GM23338 (cell line): ENCODE measurements at regions not wholly inside any gene's neighbourhood (a gene's known extent, or its start where the extent isn't known, plus 50 kb on each side); places are given as distances from the start of the nearest gene placed in this dataset.

Experiments
- ATAC-seq: fragments of 200-7000 bp; cut with Tn5 transposase; 3 replicates; pipeline ENCODE4 v1.9.1; 2020
- DNase-seq: peaks from one replicate; pipeline ENCODE4 v3.0.0-alpha.2; 2015; ENCODE audit warnings: low spot score
- H2AFZ ChIP-seq: fragments of 200-600 bp; sonication (generic); 2 replicates; pipeline ENCODE4 v1.8.0; 2016; ENCODE audit warnings: antibody characterized with exemption, mild to moderate bottlenecking, moderate library complexity
- H3F3A ChIP-seq: fragments of 200-600 bp; sonication (generic); replicated peaks from 2 replicates; pipeline ENCODE4 v1.8.0; 2017; ENCODE audit warnings: antibody characterized with exemption, mixed run types, low read depth
- H3K27ac ChIP-seq: fragments of 200-600 bp; sonication (generic); 2 replicates; pipeline ENCODE4 v1.6.1; 2016; ENCODE audit warnings: low read depth
- H3K27me3 ChIP-seq: fragments of 200-600 bp; sonication (generic); 2 replicates; pipeline ENCODE4 v1.8.0; 2016; ENCODE audit warnings: mild to moderate bottlenecking, mixed run types, moderate library complexity; ENCODE audit not compliant: insufficient read depth
- H3K36me3 ChIP-seq: fragments of 200-600 bp; sonication (generic); 2 replicates; pipeline ENCODE4 v1.8.0; 2016; ENCODE audit warnings: mild to moderate bottlenecking; ENCODE audit not compliant: insufficient read depth
- H3K4me1 ChIP-seq: fragments of 200-600 bp; sonication (generic); 2 replicates; pipeline ENCODE4 v1.8.0; 2016; ENCODE audit warnings: mild to moderate bottlenecking, moderate library complexity; ENCODE audit not compliant: insufficient read depth
- H3K4me2 ChIP-seq: fragments of 200-600 bp; sonication (generic); 2 replicates; pipeline ENCODE4 v1.7.1; 2017; ENCODE audit warnings: mixed run types
- H3K4me3 ChIP-seq: fragments of 200-600 bp; sonication (generic); 2 replicates; pipeline ENCODE4 v1.6.1; 2016; ENCODE audit warnings: mixed run types
- H3K79me2 ChIP-seq: fragments of 200-600 bp; sonication (generic); replicated peaks from 2 replicates; pipeline ENCODE4 v1.8.0; 2017; ENCODE audit warnings: mild to moderate bottlenecking; ENCODE audit not compliant: insufficient read depth
- H3K9me2 ChIP-seq: fragments of 200-600 bp; sonication (generic); 2 replicates; pipeline ENCODE4 v1.8.0; 2017; ENCODE audit not compliant: insufficient read depth
- H4K20me1 ChIP-seq: fragments of 200-600 bp; sonication (generic); replicated peaks from 2 replicates; pipeline ENCODE4 v1.8.0; 2017; ENCODE audit warnings: mild to moderate bottlenecking; ENCODE audit not compliant: insufficient read depth
- H3K27ac Mint-ChIP-seq: 2 replicates; pipeline ENCODE4 v1.8.0; 2020; ENCODE audit warnings: inconsistent platforms, mild to moderate bottlenecking, moderate library complexity, mixed read lengths
- H3K27me3 Mint-ChIP-seq: 3 replicates; pipeline ENCODE4 v1.8.0; 2022; ENCODE audit warnings: low read depth, mild to moderate bottlenecking, moderate library complexity, mixed read lengths, inconsistent platforms; ENCODE audit not compliant: insufficient read depth, poor library complexity
- H3K36me3 Mint-ChIP-seq: 3 replicates; pipeline ENCODE4 v1.8.0; 2021; ENCODE audit warnings: low read depth, mild to moderate bottlenecking, inconsistent platforms, moderate library complexity, mixed read lengths
- H3K4me1 Mint-ChIP-seq: 3 replicates; pipeline ENCODE4 v1.8.0; 2020; ENCODE audit warnings: mild to moderate bottlenecking, inconsistent platforms, mixed read lengths
- H3K4me3 Mint-ChIP-seq: 3 replicates; pipeline ENCODE4 v1.8.0; 2021; ENCODE audit warnings: moderate library complexity, mild to moderate bottlenecking, inconsistent platforms, mixed read lengths
- H3K9me3 Mint-ChIP-seq: 3 replicates; pipeline ENCODE4 v1.8.0; 2020; ENCODE audit warnings: moderate library complexity, mild to moderate bottlenecking, inconsistent platforms, mixed read lengths
- EZH2 ChIP-seq: fragments of 200-600 bp; sonication (generic); IDR thresholded peaks from one replicate; pipeline ENCODE4 v1.8.0; 2017; ENCODE audit warnings: antibody characterized with exemption, mild to moderate bottlenecking, low read depth; ENCODE audit not compliant: unreplicated experiment
- EZH2phosphoT487 ChIP-seq: fragments of 200-600 bp; sonication (generic); IDR thresholded peaks from one replicate; pipeline ENCODE4 v1.8.1; 2018; ENCODE audit warnings: antibody characterized with exemption; ENCODE audit not compliant: unreplicated experiment
- JUNB ChIP-seq: IDR thresholded peaks from one replicate; pipeline ENCODE4 v1.6.1; 2016; ENCODE audit warnings: antibody characterized with exemption; ENCODE audit not compliant: unreplicated experiment
- NANOG ChIP-seq: IDR thresholded peaks from 2 replicates; pipeline ENCODE4 v1.6.1; 2016; ENCODE audit warnings: antibody characterized with exemption, borderline replicate concordance
- POLR2AphosphoS5 ChIP-seq: IDR thresholded peaks from 2 replicates; pipeline ENCODE4 v1.6.1; 2016; ENCODE audit warnings: antibody characterized with exemption, low read depth
- REST ChIP-seq: IDR thresholded peaks from one replicate; pipeline ENCODE4 v1.6.1; 2018; ENCODE audit warnings: antibody characterized with exemption; ENCODE audit not compliant: unreplicated experiment
- STAT1 ChIP-seq: IDR thresholded peaks from one replicate; pipeline ENCODE4 v1.6.1; 2016; ENCODE audit warnings: antibody characterized with exemption; ENCODE audit not compliant: unreplicated experiment
- ZNF114 ChIP-seq: fragments of 250-450 bp; sonication (Bioruptor Pico); IDR thresholded peaks from 2 replicates; pipeline ENCODE4 v1.5.0; 2020; ENCODE audit warnings: mild to moderate bottlenecking, moderate library complexity
- ZNF331 ChIP-seq: fragments of 250-450 bp; sonication (Bioruptor Pico); IDR thresholded peaks from 2 replicates; pipeline ENCODE4 v1.5.0; 2020; ENCODE audit warnings: low read depth, mild to moderate bottlenecking, moderate library complexity
- TF ChIP-seq, protein P1 (sequence below): IDR thresholded peaks from 2 replicates; pipeline ENCODE4 v1.6.1; 2016; ENCODE audit warnings: antibody characterized with exemption
- TF ChIP-seq, protein P2 (sequence below), 2 experiments: fragments of 200-600 bp in 1 of 2; sonication (generic) in 1 of 2; conservative IDR thresholded peaks; 2 replicates each; pipeline versions ENCODE4 v1.5.1 to v1.6.1; 2016 to 2017; ENCODE audit warnings: antibody characterized with exemption in 2 of 2, low read depth in 2 of 2, mild to moderate bottlenecking in 2 of 2, moderate library complexity in 1 of 2

GRCh38 chr1:82695443-82695842, 894.7 kb downstream of the ADGRL2 start:
- Mint-ChIP-seq H3K4me3 (no peak overlapping the region), H3K4me1 (no peaks in the 10 kb centered on the region), H3K36me3 (peaks cover 4% of the 10 kb centered on the region; the same call in 2 of the 3 replicates), H3K27ac (no peak overlapping the region), H3K27me3 (no peaks in the 10 kb centered on the region), H3K9me3 (peaks cover 4% of the 10 kb centered on the region)
- Histone ChIP-seq H3K27me3 (no peaks in the 10 kb centered on the region), H3K4me3 (no peak overlapping the region), H3K36me3 (no peaks in the 10 kb centered on the region), H3K4me1 (no peaks in the 10 kb centered on the region), H3F3A (no peaks in the 10 kb centered on the region), H4K20me1 (no peaks in the 10 kb centered on the region), H3K4me2 (no peak overlapping the region), H3K79me2 (no peaks in the 10 kb centered on the region), H2AFZ (no peak overlapping the region), H3K9me2 (no peaks in the 10 kb centered on the region), H3K27ac (no peak overlapping the region)
- ATAC-seq: no peak
- TF ChIP-seq NANOG (no peak), STAT1 (no peak), POLR2AphosphoS5 (no peak), EZH2phosphoT487 (no peak), EZH2 (no peak), ZNF331 (CRISPR knock-in tag) (no peak)
- TF ChIP-seq, protein P1, sequence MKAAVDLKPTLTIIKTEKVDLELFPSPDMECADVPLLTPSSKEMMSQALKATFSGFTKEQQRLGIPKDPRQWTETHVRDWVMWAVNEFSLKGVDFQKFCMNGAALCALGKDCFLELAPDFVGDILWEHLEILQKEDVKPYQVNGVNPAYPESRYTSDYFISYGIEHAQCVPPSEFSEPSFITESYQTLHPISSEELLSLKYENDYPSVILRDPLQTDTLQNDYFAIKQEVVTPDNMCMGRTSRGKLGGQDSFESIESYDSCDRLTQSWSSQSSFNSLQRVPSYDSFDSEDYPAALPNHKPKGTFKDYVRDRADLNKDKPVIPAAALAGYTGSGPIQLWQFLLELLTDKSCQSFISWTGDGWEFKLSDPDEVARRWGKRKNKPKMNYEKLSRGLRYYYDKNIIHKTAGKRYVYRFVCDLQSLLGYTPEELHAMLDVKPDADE: no peak
- TF ChIP-seq, protein P2, sequence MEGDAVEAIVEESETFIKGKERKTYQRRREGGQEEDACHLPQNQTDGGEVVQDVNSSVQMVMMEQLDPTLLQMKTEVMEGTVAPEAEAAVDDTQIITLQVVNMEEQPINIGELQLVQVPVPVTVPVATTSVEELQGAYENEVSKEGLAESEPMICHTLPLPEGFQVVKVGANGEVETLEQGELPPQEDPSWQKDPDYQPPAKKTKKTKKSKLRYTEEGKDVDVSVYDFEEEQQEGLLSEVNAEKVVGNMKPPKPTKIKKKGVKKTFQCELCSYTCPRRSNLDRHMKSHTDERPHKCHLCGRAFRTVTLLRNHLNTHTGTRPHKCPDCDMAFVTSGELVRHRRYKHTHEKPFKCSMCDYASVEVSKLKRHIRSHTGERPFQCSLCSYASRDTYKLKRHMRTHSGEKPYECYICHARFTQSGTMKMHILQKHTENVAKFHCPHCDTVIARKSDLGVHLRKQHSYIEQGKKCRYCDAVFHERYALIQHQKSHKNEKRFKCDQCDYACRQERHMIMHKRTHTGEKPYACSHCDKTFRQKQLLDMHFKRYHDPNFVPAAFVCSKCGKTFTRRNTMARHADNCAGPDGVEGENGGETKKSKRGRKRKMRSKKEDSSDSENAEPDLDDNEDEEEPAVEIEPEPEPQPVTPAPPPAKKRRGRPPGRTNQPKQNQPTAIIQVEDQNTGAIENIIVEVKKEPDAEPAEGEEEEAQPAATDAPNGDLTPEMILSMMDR (conservative IDR thresholded peaks at IDR 0.05; ENCODE audit: low read depth in 2 of 2): no peak
- DNase-seq: no peak

DNA sequence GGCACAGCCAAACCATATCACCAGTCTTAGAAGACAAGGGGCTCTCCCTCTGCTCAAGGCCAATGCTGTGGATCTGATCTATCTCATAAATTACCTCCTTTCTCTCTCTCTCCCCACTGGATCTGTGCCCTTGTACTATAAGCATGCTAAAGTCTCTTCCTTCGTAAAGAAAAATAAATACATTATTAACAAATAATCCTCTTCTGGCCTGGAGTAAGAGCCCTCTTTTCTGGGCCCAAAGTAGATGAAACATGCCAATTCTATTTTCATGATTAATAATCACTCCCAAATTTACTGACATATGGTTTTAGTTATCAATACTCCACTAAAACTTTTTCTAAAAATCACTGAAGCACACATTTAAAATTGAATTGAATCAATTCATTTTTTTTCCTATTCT, 889.7 kb downstream of the ADGRL2 start:
- H3K4me3 Mint-ChIP-seq: no peak overlapping the region
- no peak overlapping the region for H3K4me2 ChIP-seq
- H3F3A ChIP-seq: no peaks in the 10 kb centered on the region
- H3K27me3 Mint-ChIP-seq: no peaks in the 10 kb centered on the region
- ATAC-seq (no peak), DNase-seq (no peak)
- H3K4me1 ChIP-seq: no peaks in the 10 kb centered on the region
- H3K9me2 ChIP-seq: no peaks in the 10 kb centered on the region
- H3K9me3 Mint-ChIP-seq: peaks cover 37% of the 10 kb centered on the region
- H3K36me3 Mint-ChIP-seq: peaks cover 32% of the 10 kb centered on the region
- no peaks in the 10 kb centered on the region for H3K79me2 ChIP-seq
- no peak overlapping the region for H2AFZ ChIP-seq
- no peak overlapping the region for H3K4me3 ChIP-seq
- H3K27me3 ChIP-seq: no peaks in the 10 kb centered on the region
- no peak overlapping the region for H3K27ac Mint-ChIP-seq
- H4K20me1 ChIP-seq: no peaks in the 10 kb centered on the region
- no peaks in the 10 kb centered on the region for H3K4me1 Mint-ChIP-seq
- peaks cover 4% of the 10 kb centered on the region; the same call in 1 of the 2 replicates for H3K36me3 ChIP-seq
- H3K27ac ChIP-seq: no peak overlapping the region
- no peak for TF ChIP-seq EZH2
- TF ChIP-seq, protein P1: no peak
- no peak for TF ChIP-seq STAT1
- no peak for TF ChIP-seq ZNF114 (CRISPR knock-in tag)
- TF ChIP-seq ZNF331 (CRISPR knock-in tag): no peak
- no peak for TF ChIP-seq REST
- TF ChIP-seq NANOG: no peak
- no peak for TF ChIP-seq JUNB
